GM23338 (cell line): ENCODE measurements at regions not wholly inside any gene's neighbourhood (a gene's known extent, or its start where the extent isn't known, plus 50 kb on each side); places are given as distances from the start of the nearest gene placed in this dataset.

Experiments used
- ATAC-seq: fragments of 200-7000 bp; cut with Tn5 transposase; 3 replicates; pipeline ENCODE4 v1.9.1; 2020
- DNase-seq: peaks from one replicate; pipeline ENCODE4 v3.0.0-alpha.2; 2015; ENCODE audit warnings: low spot score
- H2AFZ ChIP-seq: fragments of 200-600 bp; sonication (generic); 2 replicates; pipeline ENCODE4 v1.8.0; 2016; ENCODE audit warnings: antibody characterized with exemption, mild to moderate bottlenecking, moderate library complexity
- H3F3A ChIP-seq: fragments of 200-600 bp; sonication (generic); replicated peaks from 2 replicates; pipeline ENCODE4 v1.8.0; 2017; ENCODE audit warnings: antibody characterized with exemption, mixed run types, low read depth
- H3K27ac ChIP-seq: fragments of 200-600 bp; sonication (generic); 2 replicates; pipeline ENCODE4 v1.6.1; 2016; ENCODE audit warnings: low read depth
- H3K27me3 ChIP-seq: fragments of 200-600 bp; sonication (generic); 2 replicates; pipeline ENCODE4 v1.8.0; 2016; ENCODE audit warnings: mild to moderate bottlenecking, mixed run types, moderate library complexity; ENCODE audit not compliant: insufficient read depth
- H3K36me3 ChIP-seq: fragments of 200-600 bp; sonication (generic); 2 replicates; pipeline ENCODE4 v1.8.0; 2016; ENCODE audit warnings: mild to moderate bottlenecking; ENCODE audit not compliant: insufficient read depth
- H3K4me1 ChIP-seq: fragments of 200-600 bp; sonication (generic); 2 replicates; pipeline ENCODE4 v1.8.0; 2016; ENCODE audit warnings: mild to moderate bottlenecking, moderate library complexity; ENCODE audit not compliant: insufficient read depth
- H3K4me2 ChIP-seq: fragments of 200-600 bp; sonication (generic); 2 replicates; pipeline ENCODE4 v1.7.1; 2017; ENCODE audit warnings: mixed run types
- H3K4me3 ChIP-seq: fragments of 200-600 bp; sonication (generic); 2 replicates; pipeline ENCODE4 v1.6.1; 2016; ENCODE audit warnings: mixed run types
- H3K79me2 ChIP-seq: fragments of 200-600 bp; sonication (generic); replicated peaks from 2 replicates; pipeline ENCODE4 v1.8.0; 2017; ENCODE audit warnings: mild to moderate bottlenecking; ENCODE audit not compliant: insufficient read depth
- H3K9me2 ChIP-seq: fragments of 200-600 bp; sonication (generic); 2 replicates; pipeline ENCODE4 v1.8.0; 2017; ENCODE audit not compliant: insufficient read depth
- H4K20me1 ChIP-seq: fragments of 200-600 bp; sonication (generic); replicated peaks from 2 replicates; pipeline ENCODE4 v1.8.0; 2017; ENCODE audit warnings: mild to moderate bottlenecking; ENCODE audit not compliant: insufficient read depth
- H3K27ac Mint-ChIP-seq: 2 replicates; pipeline ENCODE4 v1.8.0; 2020; ENCODE audit warnings: inconsistent platforms, mild to moderate bottlenecking, moderate library complexity, mixed read lengths
- H3K27me3 Mint-ChIP-seq: 3 replicates; pipeline ENCODE4 v1.8.0; 2022; ENCODE audit warnings: low read depth, mild to moderate bottlenecking, moderate library complexity, mixed read lengths, inconsistent platforms; ENCODE audit not compliant: insufficient read depth, poor library complexity
- H3K36me3 Mint-ChIP-seq: 3 replicates; pipeline ENCODE4 v1.8.0; 2021; ENCODE audit warnings: low read depth, mild to moderate bottlenecking, inconsistent platforms, moderate library complexity, mixed read lengths
- H3K4me1 Mint-ChIP-seq: 3 replicates; pipeline ENCODE4 v1.8.0; 2020; ENCODE audit warnings: mild to moderate bottlenecking, inconsistent platforms, mixed read lengths
- H3K4me3 Mint-ChIP-seq: 3 replicates; pipeline ENCODE4 v1.8.0; 2021; ENCODE audit warnings: moderate library complexity, mild to moderate bottlenecking, inconsistent platforms, mixed read lengths
- H3K9me3 Mint-ChIP-seq: 3 replicates; pipeline ENCODE4 v1.8.0; 2020; ENCODE audit warnings: moderate library complexity, mild to moderate bottlenecking, inconsistent platforms, mixed read lengths
- CREB1 ChIP-seq: fragments of 250-450 bp; sonication (Bioruptor Pico); IDR thresholded peaks from 2 replicates; pipeline ENCODE4 v1.5.0; 2020; ENCODE audit warnings: low read depth, mild to moderate bottlenecking, moderate library complexity
- ETS1 ChIP-seq: IDR thresholded peaks from 2 replicates; pipeline ENCODE4 v1.6.1; 2016; ENCODE audit warnings: antibody characterized with exemption
- EZH2 ChIP-seq: fragments of 200-600 bp; sonication (generic); IDR thresholded peaks from one replicate; pipeline ENCODE4 v1.8.0; 2017; ENCODE audit warnings: antibody characterized with exemption, mild to moderate bottlenecking, low read depth; ENCODE audit not compliant: unreplicated experiment
- EZH2phosphoT487 ChIP-seq: fragments of 200-600 bp; sonication (generic); IDR thresholded peaks from one replicate; pipeline ENCODE4 v1.8.1; 2018; ENCODE audit warnings: antibody characterized with exemption; ENCODE audit not compliant: unreplicated experiment
- JUNB ChIP-seq: IDR thresholded peaks from one replicate; pipeline ENCODE4 v1.6.1; 2016; ENCODE audit warnings: antibody characterized with exemption; ENCODE audit not compliant: unreplicated experiment
- NANOG ChIP-seq: IDR thresholded peaks from 2 replicates; pipeline ENCODE4 v1.6.1; 2016; ENCODE audit warnings: antibody characterized with exemption, borderline replicate concordance
- POLR2AphosphoS5 ChIP-seq: IDR thresholded peaks from 2 replicates; pipeline ENCODE4 v1.6.1; 2016; ENCODE audit warnings: antibody characterized with exemption, low read depth
- STAT1 ChIP-seq: IDR thresholded peaks from one replicate; pipeline ENCODE4 v1.6.1; 2016; ENCODE audit warnings: antibody characterized with exemption; ENCODE audit not compliant: unreplicated experiment
- ZNF114 ChIP-seq: fragments of 250-450 bp; sonication (Bioruptor Pico); IDR thresholded peaks from 2 replicates; pipeline ENCODE4 v1.5.0; 2020; ENCODE audit warnings: mild to moderate bottlenecking, moderate library complexity
- ZNF331 ChIP-seq: fragments of 250-450 bp; sonication (Bioruptor Pico); IDR thresholded peaks from 2 replicates; pipeline ENCODE4 v1.5.0; 2020; ENCODE audit warnings: low read depth, mild to moderate bottlenecking, moderate library complexity
- TF ChIP-seq, protein P1 (sequence below): fragments of 250-450 bp; sonication (Bioruptor Pico); IDR thresholded peaks from 2 replicates; pipeline ENCODE4 v1.5.0; 2020; ENCODE audit warnings: mild to moderate bottlenecking, moderate library complexity
- TF ChIP-seq, protein P2 (sequence below), 2 experiments: fragments of 200-600 bp in 1 of 2; sonication (generic) in 1 of 2; conservative IDR thresholded peaks; 2 replicates each; pipeline versions ENCODE4 v1.5.1 to v1.6.1; 2016 to 2017; ENCODE audit warnings: antibody characterized with exemption in 2 of 2, low read depth in 2 of 2, mild to moderate bottlenecking in 2 of 2, moderate library complexity in 1 of 2
- TF ChIP-seq, protein P3 (sequence below): IDR thresholded peaks from one replicate; pipeline ENCODE4 v1.6.1; 2018; ENCODE audit warnings: antibody characterized with exemption; ENCODE audit not compliant: unreplicated experiment

GRCh38 chr12:84308211-84308610 is 604.4 kb downstream of the SLC6A15 start:
- Histone ChIP-seq H2AFZ (no peak overlapping the region), H4K20me1 (no peaks in the 10 kb centered on the region; the same call in 1 of the 2 replicates), H3K79me2 (no peaks in the 10 kb centered on the region), H3K4me1 (no peaks in the 10 kb centered on the region), H3K9me2 (no peaks in the 10 kb centered on the region), H3F3A (no peaks in the 10 kb centered on the region), H3K27ac (no peak overlapping the region), H3K4me3 (no peak overlapping the region), H3K36me3 (no peaks in the 10 kb centered on the region), H3K27me3 (no peaks in the 10 kb centered on the region), H3K4me2 (no peak overlapping the region)
- no peak for ATAC-seq
- no peaks in the 10 kb centered on the region for H3K27me3 Mint-ChIP-seq
- no peaks in the 10 kb centered on the region for H3K4me1 Mint-ChIP-seq
- DNase-seq, result no peak
- H3K4me3 Mint-ChIP-seq, result no peak overlapping the region
- H3K36me3 Mint-ChIP-seq, result no peaks in the 10 kb centered on the region
- H3K27ac Mint-ChIP-seq, result no peak overlapping the region
- TF ChIP-seq ZNF114 (CRISPR knock-in tag), result no peak
- TF ChIP-seq, protein P1, sequence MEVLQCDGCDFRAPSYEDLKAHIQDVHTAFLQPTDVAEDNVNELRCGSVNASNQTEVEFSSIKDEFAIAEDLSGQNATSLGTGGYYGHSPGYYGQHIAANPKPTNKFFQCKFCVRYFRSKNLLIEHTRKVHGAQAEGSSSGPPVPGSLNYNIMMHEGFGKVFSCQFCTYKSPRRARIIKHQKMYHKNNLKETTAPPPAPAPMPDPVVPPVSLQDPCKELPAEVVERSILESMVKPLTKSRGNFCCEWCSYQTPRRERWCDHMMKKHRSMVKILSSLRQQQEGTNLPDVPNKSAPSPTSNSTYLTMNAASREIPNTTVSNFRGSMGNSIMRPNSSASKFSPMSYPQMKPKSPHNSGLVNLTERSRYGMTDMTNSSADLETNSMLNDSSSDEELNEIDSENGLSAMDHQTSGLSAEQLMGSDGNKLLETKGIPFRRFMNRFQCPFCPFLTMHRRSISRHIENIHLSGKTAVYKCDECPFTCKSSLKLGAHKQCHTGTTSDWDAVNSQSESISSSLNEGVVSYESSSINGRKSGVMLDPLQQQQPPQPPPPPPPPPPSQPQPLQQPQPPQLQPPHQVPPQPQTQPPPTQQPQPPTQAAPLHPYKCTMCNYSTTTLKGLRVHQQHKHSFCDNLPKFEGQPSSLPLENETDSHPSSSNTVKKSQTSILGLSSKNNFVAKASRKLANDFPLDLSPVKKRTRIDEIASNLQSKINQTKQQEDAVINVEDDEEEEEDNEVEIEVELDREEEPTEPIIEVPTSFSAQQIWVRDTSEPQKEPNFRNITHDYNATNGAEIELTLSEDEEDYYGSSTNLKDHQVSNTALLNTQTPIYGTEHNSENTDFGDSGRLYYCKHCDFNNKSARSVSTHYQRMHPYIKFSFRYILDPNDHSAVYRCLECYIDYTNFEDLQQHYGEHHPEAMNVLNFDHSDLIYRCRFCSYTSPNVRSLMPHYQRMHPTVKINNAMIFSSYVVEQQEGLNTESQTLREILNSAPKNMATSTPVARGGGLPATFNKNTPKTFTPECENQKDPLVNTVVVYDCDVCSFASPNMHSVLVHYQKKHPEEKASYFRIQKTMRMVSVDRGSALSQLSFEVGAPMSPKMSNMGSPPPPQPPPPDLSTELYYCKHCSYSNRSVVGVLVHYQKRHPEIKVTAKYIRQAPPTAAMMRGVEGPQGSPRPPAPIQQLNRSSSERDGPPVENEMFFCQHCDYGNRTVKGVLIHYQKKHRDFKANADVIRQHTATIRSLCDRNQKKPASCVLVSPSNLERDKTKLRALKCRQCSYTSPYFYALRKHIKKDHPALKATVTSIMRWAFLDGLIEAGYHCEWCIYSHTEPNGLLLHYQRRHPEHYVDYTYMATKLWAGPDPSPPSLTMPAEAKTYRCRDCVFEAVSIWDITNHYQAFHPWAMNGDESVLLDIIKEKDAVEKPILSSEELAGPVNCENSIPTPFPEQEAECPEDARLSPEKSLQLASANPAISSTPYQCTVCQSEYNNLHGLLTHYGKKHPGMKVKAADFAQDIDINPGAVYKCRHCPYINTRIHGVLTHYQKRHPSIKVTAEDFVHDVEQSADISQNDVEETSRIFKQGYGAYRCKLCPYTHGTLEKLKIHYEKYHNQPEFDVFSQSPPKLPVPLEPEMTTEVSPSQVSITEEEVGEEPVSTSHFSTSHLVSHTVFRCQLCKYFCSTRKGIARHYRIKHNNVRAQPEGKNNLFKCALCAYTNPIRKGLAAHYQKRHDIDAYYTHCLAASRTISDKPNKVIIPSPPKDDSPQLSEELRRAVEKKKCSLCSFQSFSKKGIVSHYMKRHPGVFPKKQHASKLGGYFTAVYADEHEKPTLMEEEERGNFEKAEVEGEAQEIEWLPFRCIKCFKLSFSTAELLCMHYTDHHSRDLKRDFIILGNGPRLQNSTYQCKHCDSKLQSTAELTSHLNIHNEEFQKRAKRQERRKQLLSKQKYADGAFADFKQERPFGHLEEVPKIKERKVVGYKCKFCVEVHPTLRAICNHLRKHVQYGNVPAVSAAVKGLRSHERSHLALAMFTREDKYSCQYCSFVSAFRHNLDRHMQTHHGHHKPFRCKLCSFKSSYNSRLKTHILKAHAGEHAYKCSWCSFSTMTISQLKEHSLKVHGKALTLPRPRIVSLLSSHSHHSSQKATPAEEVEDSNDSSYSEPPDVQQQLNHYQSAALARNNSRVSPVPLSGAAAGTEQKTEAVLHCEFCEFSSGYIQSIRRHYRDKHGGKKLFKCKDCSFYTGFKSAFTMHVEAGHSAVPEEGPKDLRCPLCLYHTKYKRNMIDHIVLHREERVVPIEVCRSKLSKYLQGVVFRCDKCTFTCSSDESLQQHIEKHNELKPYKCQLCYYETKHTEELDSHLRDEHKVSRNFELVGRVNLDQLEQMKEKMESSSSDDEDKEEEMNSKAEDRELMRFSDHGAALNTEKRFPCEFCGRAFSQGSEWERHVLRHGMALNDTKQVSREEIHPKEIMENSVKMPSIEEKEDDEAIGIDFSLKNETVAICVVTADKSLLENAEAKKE (CRISPR knock-in tag), result no peak
- TF ChIP-seq STAT1, result no peak
- TF ChIP-seq EZH2, result no peak
- TF ChIP-seq, protein P2, sequence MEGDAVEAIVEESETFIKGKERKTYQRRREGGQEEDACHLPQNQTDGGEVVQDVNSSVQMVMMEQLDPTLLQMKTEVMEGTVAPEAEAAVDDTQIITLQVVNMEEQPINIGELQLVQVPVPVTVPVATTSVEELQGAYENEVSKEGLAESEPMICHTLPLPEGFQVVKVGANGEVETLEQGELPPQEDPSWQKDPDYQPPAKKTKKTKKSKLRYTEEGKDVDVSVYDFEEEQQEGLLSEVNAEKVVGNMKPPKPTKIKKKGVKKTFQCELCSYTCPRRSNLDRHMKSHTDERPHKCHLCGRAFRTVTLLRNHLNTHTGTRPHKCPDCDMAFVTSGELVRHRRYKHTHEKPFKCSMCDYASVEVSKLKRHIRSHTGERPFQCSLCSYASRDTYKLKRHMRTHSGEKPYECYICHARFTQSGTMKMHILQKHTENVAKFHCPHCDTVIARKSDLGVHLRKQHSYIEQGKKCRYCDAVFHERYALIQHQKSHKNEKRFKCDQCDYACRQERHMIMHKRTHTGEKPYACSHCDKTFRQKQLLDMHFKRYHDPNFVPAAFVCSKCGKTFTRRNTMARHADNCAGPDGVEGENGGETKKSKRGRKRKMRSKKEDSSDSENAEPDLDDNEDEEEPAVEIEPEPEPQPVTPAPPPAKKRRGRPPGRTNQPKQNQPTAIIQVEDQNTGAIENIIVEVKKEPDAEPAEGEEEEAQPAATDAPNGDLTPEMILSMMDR (conservative IDR thresholded peaks at IDR 0.05; ENCODE audit: low read depth in 2 of 2), result no peak
- TF ChIP-seq CREB1 (CRISPR knock-in tag), result no peak
- TF ChIP-seq ZNF331, result no peak
- no peak for TF ChIP-seq NANOG
- TF ChIP-seq ETS1, result no peak
- TF ChIP-seq, protein P3, sequence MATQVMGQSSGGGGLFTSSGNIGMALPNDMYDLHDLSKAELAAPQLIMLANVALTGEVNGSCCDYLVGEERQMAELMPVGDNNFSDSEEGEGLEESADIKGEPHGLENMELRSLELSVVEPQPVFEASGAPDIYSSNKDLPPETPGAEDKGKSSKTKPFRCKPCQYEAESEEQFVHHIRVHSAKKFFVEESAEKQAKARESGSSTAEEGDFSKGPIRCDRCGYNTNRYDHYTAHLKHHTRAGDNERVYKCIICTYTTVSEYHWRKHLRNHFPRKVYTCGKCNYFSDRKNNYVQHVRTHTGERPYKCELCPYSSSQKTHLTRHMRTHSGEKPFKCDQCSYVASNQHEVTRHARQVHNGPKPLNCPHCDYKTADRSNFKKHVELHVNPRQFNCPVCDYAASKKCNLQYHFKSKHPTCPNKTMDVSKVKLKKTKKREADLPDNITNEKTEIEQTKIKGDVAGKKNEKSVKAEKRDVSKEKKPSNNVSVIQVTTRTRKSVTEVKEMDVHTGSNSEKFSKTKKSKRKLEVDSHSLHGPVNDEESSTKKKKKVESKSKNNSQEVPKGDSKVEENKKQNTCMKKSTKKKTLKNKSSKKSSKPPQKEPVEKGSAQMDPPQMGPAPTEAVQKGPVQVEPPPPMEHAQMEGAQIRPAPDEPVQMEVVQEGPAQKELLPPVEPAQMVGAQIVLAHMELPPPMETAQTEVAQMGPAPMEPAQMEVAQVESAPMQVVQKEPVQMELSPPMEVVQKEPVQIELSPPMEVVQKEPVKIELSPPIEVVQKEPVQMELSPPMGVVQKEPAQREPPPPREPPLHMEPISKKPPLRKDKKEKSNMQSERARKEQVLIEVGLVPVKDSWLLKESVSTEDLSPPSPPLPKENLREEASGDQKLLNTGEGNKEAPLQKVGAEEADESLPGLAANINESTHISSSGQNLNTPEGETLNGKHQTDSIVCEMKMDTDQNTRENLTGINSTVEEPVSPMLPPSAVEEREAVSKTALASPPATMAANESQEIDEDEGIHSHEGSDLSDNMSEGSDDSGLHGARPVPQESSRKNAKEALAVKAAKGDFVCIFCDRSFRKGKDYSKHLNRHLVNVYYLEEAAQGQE, result no peak
- no peak for TF ChIP-seq JUNB
- no peak for TF ChIP-seq POLR2AphosphoS5
- TF ChIP-seq EZH2phosphoT487, result no peak
- H3K9me3 Mint-ChIP-seq, result no peaks in the 10 kb centered on the region
